SJSA1 (cell line): ENCODE measurements at regions not wholly inside any gene's neighbourhood (a gene's known extent, or its start where the extent isn't known, plus 50 kb on each side); places are given as distances from the start of the nearest gene placed in this dataset.

Source experiments
- DNase-seq, 2 experiments: peaks; one replicate each; pipeline ENCODE4 v3.0.0-alpha.2; 2015 to 2020; ENCODE audit warnings: low spot score in 2 of 2, low read depth in 1 of 2
- H3K27ac ChIP-seq: fragments of 250-450 bp; sonication (Bioruptor Pico); 2 replicates; pipeline ENCODE4 v1.5.1; 2020; ENCODE audit warnings: mild to moderate bottlenecking, moderate library complexity
- H3K27me3 ChIP-seq: fragments of 250-450 bp; sonication (Bioruptor Pico); replicated peaks from 2 replicates; pipeline ENCODE4 v1.5.1; 2020; ENCODE audit warnings: mild to moderate bottlenecking, moderate library complexity
- H3K36me3 ChIP-seq: fragments of 250-450 bp; sonication (Bioruptor Pico); 2 replicates; pipeline ENCODE4 v1.5.1; 2020; ENCODE audit warnings: mild to moderate bottlenecking
- H3K4me1 ChIP-seq: fragments of 250-450 bp; sonication (Bioruptor Pico); replicated peaks from 2 replicates; pipeline ENCODE4 v1.6.1; 2021; ENCODE audit warnings: mild to moderate bottlenecking
- H3K4me3 ChIP-seq: fragments of 250-450 bp; sonication (Bioruptor Pico); 2 replicates; pipeline ENCODE4 v1.5.1; 2020; ENCODE audit warnings: mild to moderate bottlenecking
- H3K9me3 ChIP-seq: fragments of 250-450 bp; sonication (Bioruptor Pico); replicated peaks from 2 replicates; pipeline ENCODE4 v1.5.1; 2020; ENCODE audit warnings: mild to moderate bottlenecking

DNA sequence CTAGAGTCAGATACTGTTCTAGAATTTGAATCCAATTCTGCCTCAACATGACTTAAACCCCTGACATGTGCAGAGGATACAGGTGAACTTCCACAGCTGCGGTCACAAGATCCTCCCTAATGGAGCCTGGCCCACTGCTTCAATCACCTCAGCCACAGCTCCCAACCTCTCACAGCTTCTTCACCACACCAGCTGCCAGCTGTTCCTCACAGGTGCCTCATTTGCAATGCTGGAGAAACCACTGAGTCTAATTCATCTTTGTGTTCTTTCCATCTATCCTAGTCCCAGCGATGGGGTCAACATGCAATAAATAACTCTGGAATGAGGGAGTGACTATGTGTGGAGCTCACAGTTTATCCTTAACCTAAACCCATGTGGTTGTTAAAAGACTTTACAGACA, 72.0 kb upstream of the MAF start:
- Histone ChIP-seq H3K27me3 (no peaks in the 10 kb centered on the region), H3K27ac (no peak overlapping the region), H3K4me1 (no peaks in the 10 kb centered on the region), H3K36me3 (no peaks in the 10 kb centered on the region), H3K9me3 (no peaks in the 10 kb centered on the region), H3K4me3 (no peak overlapping the region)
- DNase-seq: no peak

DNA sequence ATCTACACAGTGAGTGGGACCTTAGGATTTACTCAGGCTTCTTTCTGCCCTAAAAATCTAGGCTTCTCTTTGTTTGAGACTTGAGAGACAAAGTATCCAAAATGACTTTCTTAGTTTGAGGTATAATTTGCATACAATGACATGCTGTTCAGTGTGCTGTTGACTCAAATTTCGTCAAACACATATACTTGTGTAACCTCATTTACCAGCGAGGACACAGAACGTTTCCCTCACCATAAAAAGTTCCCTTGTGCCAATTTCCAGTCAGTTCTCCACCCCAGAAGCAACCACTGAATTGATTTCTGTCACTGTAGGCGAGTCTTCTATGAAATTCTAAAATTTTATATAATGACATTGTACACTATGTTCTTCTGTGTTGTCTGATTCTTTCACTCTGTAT, 68.0 kb upstream of the MAF start:
- H3K27ac ChIP-seq: no peak overlapping the region
- H3K27me3 ChIP-seq: no peaks in the 10 kb centered on the region
- no peaks in the 10 kb centered on the region; the same call in 1 of the 2 replicates for H3K9me3 ChIP-seq
- no peak for DNase-seq
- no peaks in the 10 kb centered on the region for H3K4me1 ChIP-seq
- no peak overlapping the region for H3K4me3 ChIP-seq
- no peaks in the 10 kb centered on the region for H3K36me3 ChIP-seq

GRCh38 chr16:79665970-79666369, 65.4 kb upstream of the MAF start:
- no peaks in the 10 kb centered on the region; the same call in 1 of the 2 replicates for H3K9me3 ChIP-seq
- no peaks in the 10 kb centered on the region for H3K4me1 ChIP-seq

GRCh38 chr16:79664407-79664806, 63.9 kb upstream of the MAF start:
- Histone ChIP-seq H3K4me1 (no peaks in the 10 kb centered on the region), H3K9me3 (no peaks in the 10 kb centered on the region; the same call in 1 of the 2 replicates), H3K27me3 (no peaks in the 10 kb centered on the region), H3K36me3 (no peaks in the 10 kb centered on the region), H3K27ac (no peak overlapping the region), H3K4me3 (no peak overlapping the region)
- no peak for DNase-seq

More at GRCh38 chr16:79665970-79666369, 65.4 kb upstream of the MAF start:
- Histone ChIP-seq H3K27ac (no peak overlapping the region), H3K36me3 (no peaks in the 10 kb centered on the region), H3K27me3 (no peaks in the 10 kb centered on the region), H3K4me3 (no peak overlapping the region)
- no peak for DNase-seq

DNA sequence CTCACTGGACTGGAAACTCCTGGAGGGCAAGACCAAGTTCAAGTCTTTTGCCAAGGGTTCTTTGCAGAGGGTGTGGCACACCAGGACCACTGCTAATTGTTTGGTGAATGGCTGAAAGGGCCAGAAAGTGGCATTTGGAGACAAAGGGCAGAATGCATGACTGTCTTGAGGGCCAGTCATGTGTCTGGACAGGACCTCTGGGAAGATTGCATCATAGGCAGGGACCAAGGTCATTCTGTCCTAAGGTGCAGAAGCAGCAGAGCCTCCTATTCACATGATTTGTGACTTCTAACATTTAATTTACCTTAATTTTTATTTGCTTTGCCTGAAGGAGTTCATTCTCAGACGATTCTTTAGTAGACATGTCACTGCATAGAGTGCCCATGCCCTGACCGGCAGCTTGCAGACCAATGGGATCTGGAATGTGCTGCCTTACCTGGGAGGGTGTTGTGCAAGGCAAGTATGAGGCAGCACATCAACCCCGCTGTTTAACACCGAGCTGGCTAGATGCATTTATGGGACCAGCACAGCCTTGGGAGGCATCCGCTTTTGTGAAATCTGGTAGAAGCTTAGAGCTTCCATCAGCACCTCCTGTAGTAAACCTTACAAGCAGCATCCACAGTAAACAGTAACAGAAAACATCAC, 62.3 kb upstream of the MAF start:
- Histone ChIP-seq H3K9me3 (no peaks in the 10 kb centered on the region; the same call in 1 of the 2 replicates), H3K36me3 (no peaks in the 10 kb centered on the region), H3K4me3 (no peak overlapping the region), H3K27me3 (no peaks in the 10 kb centered on the region), H3K4me1 (peaks cover 10% of the 10 kb centered on the region), H3K27ac (no peak overlapping the region)
- no peak for DNase-seq

- H3K27me3 ChIP-seq: no peaks in the 10 kb centered on the region
- H3K4me1 ChIP-seq: peaks cover 13% of the 10 kb centered on the region
- no peaks in the 10 kb centered on the region for H3K36me3 ChIP-seq
- no peak for DNase-seq
- H3K4me3 ChIP-seq: no peak overlapping the region
- no peak overlapping the region for H3K27ac ChIP-seq
- no peaks in the 10 kb centered on the region; the same call in 1 of the 2 replicates for H3K9me3 ChIP-seq
Measured at GRCh38 chr16:79662122-79662521, 61.6 kb upstream of the MAF start.

GRCh38 chr16:79661578-79661977, 61.0 kb upstream of the MAF start:
- no peaks in the 10 kb centered on the region; the same call in 1 of the 2 replicates for H3K9me3 ChIP-seq
- no peak overlapping the region for H3K27ac ChIP-seq
- DNase-seq: no peak
- peaks cover 13% of the 10 kb centered on the region for H3K4me1 ChIP-seq
- H3K36me3 ChIP-seq: no peaks in the 10 kb centered on the region
- H3K27me3 ChIP-seq: no peaks in the 10 kb centered on the region
- no peak overlapping the region for H3K4me3 ChIP-seq

DNA sequence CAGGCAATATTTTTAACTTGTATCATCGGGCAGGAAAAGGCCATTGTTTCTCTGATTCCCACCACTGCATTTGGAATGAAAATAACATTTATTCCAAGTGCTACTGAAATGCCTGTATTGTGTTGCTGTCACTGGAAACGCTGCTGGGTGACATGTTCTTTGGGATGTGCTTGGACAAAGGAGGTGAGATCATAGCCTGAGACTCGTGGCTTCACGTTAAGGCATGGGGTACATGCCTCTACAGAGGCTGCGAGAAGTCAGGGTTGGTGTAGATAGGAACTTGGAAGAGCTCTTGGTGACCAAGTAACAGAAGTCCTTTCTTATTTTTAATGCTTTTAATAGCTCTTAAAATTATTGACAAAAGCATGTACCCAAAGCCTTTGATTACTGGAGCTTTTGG, 58.8 kb upstream of the MAF start:
- no peak overlapping the region for H3K27ac ChIP-seq
- DNase-seq: no peak
- H3K36me3 ChIP-seq: no peaks in the 10 kb centered on the region
- peaks cover 13% of the 10 kb centered on the region for H3K4me1 ChIP-seq
- no peak overlapping the region for H3K4me3 ChIP-seq
- no peaks in the 10 kb centered on the region for H3K27me3 ChIP-seq
- H3K9me3 ChIP-seq: no peaks in the 10 kb centered on the region; the same call in 1 of the 2 replicates

- Histone ChIP-seq H3K27ac (peak overlapping the region; percentile 29; the same call in 1 of the 2 replicates), H3K9me3 (no peaks in the 10 kb centered on the region), H3K36me3 (no peaks in the 10 kb centered on the region), H3K4me3 (no peak overlapping the region), H3K27me3 (no peaks in the 10 kb centered on the region), H3K4me1 (peaks cover 13% of the 10 kb centered on the region)
- peak; percentile 85 to 86 for DNase-seq
Measured at GRCh38 chr16:79658301-79659033, 57.9 kb upstream of the MAF start.

DNA sequence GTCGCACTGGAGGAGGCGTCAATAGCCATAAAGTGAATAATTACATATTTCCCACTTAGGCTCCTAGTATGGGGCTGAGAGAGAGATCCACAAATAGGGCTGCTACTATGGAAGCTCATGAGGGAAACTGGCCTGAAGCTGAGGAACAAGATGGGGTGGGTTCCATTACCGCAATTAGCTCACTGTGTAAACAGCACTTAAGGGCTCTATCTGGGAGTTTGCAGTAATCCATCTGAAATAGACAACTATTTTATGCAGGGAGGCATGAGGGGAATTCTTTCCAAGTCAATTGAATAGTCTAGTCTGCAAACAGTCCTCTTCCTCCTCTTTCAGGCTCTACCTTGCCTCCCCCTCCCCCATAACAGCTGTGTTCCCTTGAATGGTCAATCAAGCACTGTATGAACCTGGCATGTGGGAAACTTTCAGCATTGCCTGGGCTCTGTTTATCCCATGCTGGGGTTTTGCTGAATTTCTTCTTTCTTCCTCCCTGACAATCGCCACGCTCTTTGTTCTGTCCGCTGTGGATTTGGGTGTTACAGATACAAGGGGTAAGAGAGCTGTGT, 56.1 kb upstream of the MAF start:
- no peaks in the 10 kb centered on the region for H3K36me3 ChIP-seq
- peaks cover 14% of the 10 kb centered on the region for H3K4me1 ChIP-seq
- H3K27me3 ChIP-seq: no peaks in the 10 kb centered on the region
- H3K27ac ChIP-seq: no peak overlapping the region
- H3K4me3 ChIP-seq: no peak overlapping the region
- H3K9me3 ChIP-seq: no peaks in the 10 kb centered on the region
- no peak for DNase-seq

DNA sequence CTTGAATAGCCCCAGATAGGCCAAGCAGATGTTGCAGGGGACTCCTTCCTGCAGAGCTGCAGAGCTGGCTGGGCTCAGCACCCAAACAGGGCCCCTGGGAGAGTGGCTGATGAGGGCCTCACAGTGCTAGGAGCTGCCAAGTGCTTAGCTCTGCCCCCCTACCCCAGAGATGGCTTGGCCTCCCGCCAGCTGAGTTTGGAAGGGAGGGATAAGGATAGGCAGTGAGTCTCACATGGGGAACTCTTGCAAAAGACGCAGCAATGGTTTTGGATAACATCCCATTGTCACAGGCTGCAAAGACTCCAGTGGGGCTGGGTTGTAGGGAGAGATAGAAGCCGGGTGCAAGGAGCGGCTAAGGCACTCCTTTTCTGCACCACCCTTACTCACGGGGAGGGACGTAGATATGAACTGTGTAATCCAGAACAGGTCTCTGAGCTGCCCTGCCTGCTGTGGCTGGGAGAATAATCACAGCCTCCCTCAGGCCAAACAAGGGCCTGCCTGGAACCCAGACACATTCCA, 52.9 kb upstream of the MAF start:
- Histone ChIP-seq H3K27ac (no peak overlapping the region), H3K4me1 (peaks cover 16% of the 10 kb centered on the region), H3K4me3 (no peak overlapping the region), H3K36me3 (no peaks in the 10 kb centered on the region), H3K27me3 (no peaks in the 10 kb centered on the region), H3K9me3 (no peaks in the 10 kb centered on the region)
- DNase-seq: no peak

DNA sequence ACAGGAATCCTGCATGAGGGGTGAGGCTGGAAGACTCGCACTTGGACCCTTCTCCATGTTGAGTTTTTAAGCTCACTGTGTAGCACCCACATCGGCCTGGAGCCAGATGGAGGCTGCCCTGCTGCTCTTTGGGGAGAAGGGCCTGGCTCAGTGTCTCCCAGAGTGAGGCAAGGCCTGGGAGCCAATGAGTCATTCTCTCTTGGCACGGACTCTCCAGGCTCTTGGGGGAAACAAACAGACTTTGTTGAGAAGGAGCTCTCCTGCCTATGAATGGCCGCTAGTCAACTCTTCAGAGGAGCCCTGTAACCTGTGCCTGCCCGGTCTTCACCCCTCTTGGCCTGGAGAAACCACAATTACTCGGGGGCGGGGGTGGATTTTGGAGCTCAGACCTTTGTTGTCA, 50.8 kb upstream of the MAF start:
- DNase-seq: peak; percentile 51 to 67
- Histone ChIP-seq H3K27ac (no peak overlapping the region), H3K4me1 (peaks cover 6% of the 10 kb centered on the region), H3K27me3 (no peaks in the 10 kb centered on the region), H3K4me3 (no peak overlapping the region), H3K36me3 (no peaks in the 10 kb centered on the region), H3K9me3 (no peaks in the 10 kb centered on the region)
